SIG-M5 treated with dmso at 0.1 percent for 504 hours (cell line): ENCODE measurements at regions not wholly inside any gene's neighbourhood (a gene's known extent, or its start where the extent isn't known, plus 50 kb on each side); places are given as distances from the start of the nearest gene placed in this dataset.
"Not testable (repeated sequence)": the region's sequence is repeated elsewhere in the genome, so short reads cannot be mapped to it uniquely, and the experiment has no call there.

Experiments
- DNase-seq: peaks from one replicate; lab custom pipeline; 2025; ENCODE audit not compliant: unreplicated experiment; lab: John Stamatoyannopoulos, UW

DNA sequence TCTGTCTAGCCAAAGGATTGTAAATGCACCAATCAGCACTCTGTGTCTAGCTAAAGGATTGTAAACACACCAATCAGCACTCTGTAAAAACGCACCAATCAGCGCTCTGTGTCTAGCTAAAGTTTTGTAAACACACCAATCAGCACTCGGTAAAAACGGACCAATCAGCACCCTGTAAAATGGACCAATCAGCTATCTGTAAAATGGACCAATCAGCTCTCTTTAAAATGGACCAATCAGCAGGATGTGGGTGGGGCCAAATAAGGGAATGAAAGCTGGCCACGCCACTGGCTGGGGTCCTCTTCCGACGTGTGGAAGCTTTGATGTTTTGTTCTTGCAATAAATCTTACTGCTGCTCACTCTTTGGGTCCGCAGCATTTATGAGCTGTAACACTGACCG lies 151.1 kb upstream of the SPTLC3 start:
- DNase-seq, result not testable (repeated sequence)

DNA sequence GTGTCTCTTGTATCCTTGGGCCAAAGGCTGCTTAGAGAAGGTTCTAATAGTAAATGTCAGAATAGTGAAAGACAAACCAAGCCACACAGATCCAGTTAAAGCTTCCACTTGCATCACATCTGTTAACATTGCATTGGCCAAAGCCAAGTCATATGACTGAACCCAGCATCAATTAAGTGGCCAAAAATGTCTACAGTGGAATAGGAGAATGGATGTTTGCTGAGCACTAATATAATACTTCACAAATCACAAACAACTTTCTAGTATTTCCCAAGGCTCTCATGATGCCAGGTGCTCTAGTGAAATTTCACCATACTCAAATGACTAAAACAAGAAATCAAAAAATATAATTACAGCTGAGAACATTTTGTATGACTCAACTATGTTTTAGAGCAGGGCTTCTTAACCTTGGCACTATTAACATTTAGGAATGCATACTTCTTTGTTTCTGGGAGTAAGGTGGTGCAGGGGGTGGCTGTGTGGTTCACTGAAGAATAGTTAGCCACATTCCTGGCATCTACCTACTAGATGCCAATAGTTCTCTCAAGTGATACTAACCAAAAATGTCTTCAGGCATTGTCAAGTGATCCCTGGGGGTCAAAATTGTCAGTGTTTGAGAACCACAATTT lies 148.0 kb upstream of the SPTLC3 start:
- DNase-seq, result no peak

DNA sequence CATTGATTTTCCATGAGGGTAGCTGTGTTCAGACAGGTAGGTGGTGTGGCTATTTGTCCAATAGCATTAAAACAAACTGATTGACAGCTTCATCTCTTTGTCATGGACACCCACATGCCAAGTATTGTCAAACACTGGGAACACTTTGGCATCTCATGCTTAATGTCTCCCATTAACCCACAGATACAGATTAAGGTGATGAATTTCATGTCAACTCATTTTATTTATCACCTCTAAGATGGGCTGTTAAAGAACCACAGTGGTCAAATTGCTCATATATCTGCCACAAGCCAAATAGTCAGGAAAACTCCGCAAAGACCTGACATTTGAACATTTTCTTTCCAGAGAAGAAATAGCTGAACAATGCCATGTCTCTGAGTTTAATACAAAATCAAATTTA lies 139.1 kb upstream of the SPTLC3 start:
- no peak for DNase-seq

DNA sequence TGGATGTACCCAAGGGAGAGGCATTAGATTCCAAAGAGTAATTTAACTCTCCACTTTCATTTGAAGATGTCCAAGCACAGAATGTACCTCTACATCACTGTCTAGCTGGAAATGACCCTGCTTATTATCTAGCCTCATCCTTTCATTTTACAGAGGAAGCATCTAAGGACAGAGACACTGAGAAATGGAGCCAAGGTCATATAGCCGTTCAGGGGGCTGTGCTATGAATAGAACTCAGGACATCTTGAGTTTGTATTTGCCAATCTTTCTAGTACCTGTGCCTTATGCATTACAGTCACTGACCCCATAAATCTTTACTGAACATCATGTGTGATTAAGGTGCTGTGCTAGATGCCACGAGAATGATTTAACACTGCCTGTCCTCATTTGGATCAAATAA lies 138.2 kb upstream of the SPTLC3 start:
- DNase-seq, result no peak

DNA sequence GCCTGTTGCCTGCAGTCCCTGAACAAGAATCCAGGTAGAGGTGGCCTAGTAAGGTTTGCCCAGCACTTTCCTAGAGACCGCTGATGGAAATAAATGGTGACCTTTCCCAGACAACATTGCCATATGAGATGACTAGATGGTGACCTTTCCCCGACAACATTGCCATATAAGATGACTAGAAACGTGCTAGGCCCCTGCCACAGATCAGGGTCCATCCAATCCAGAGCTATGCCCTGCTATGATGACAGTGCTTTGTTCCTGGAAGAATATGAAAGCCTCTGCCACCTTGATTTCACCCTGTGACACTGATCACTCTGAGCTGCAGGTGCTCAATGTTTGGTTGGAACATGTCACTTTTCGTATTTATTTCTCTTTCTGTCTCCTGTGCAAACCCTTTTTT lies 133.8 kb upstream of the SPTLC3 start:
- DNase-seq, result no peak

DNA sequence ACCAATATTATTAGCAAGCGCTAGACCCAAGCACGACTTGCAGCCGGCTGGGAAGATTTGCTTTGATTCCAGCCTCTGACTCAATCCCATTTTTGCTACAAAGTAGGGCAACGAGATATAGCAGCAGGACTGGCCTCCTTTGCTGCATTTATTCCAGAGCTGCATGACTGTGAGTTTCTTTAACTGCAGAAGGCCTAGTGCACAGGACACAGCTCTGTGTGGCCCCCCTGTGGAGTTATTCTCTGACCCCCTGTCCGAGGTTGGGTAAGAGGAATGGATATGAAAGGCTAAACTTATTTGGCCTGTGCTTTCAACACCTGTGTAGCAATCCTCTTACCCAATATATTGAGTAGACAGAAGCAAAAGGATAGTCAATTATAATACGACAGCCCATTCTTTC lies 133.3 kb upstream of the SPTLC3 start:
- no peak for DNase-seq

DNA sequence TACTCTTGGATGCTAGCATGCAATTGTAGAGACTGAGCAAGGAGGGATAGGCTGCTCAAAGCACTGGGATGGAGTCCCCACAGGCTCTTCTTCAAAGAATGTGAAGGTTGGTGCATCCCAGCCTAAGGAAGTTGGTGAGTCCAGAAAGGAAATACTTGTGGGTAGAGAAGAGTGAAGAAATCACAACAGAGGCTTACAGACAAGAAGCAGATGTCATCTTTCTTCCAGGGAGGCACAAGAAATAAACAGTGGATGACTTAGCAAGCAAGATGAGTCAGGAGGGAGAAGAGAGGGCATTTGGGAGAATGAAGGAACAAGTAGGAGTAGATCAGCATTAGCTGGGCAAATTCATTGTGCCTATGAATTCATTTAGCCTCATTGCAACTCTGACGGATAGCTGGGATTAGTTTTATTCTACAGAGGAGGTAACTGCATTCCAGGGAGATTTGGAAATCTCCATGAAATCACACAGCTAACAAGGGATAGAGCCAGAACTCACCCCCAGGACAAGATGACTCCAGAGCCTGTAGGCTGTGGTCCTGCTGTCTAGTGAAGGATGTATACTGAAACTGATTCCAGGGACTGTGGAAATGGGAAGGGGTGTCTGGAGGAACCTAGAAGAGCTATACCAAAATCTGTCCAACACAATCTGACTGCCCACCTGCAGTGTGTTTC lies 125.8 kb upstream of the SPTLC3 start:
- no peak for DNase-seq

DNA sequence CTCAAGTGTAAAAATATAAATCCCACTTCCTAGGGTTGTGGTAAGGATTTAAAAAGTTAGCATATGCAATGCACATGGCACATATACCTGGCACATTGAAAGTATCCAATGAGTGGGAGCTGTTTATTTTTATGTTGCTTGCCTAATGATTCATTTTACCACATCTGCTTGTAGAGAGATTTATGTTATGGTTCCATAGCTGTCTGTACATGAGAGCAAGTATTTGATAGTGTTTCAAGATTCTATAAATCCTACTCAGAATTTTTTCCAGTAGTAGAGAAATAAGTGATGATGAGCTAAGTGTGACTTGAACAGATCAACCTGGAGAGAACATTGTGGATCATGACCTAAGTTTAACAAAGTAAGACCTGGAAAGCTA lies 125.3 kb upstream of the SPTLC3 start:
- DNase-seq, result no peak

DNA sequence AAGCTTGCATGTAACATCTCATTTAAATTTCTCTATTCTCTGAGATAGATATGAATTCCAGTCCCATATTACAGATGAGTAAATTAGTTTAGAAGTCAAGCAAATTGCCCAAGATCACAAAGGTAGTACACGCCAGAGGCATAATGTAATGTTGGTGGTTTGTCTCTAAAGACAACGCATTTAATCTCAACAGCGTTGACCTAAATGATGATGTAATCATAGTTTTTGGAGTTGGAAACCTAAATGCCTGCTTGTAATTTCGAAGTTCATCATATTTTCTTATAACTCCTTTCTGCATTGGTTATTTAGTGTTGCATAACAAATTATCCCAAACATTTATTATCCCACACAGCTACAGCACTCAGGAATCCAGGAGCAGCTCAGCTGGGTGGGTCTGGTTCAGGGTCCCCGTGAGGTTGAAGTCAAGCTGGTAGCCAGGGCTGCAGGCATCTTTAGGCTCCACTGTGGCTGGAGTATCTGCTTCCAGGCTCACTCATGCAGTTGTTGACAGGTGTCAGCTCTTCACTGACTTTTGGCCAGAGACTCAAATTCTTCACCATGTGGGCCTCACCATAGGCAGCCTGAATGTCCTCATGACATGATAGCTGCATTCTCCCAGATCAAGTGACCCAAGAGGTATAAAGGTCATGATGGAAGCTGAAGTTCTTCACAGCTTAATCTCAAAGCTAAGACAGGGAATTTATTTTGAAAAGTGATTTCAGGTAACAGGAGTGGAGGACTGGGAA lies 122.0 kb upstream of the SPTLC3 start:
- no peak for DNase-seq

DNA sequence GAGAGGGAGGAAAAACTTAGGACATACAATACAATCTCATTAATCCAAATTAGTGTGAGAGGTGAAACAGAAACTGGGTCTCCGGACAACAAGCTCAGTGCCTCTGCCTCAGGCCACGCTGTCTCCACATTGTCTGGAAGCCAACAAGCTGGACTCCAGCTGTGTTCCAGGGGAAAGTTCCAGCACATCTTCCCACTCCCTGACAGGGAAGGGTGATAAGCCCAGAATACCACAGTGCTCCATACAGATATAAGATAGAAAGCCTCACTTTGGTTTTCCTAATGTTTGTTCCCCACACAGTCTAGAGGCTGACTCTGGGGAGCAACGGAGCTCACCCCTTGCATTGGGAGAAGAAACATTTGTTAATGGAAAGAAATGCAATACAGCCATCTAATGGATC lies 117.1 kb upstream of the SPTLC3 start:
- no peak for DNase-seq

DNA sequence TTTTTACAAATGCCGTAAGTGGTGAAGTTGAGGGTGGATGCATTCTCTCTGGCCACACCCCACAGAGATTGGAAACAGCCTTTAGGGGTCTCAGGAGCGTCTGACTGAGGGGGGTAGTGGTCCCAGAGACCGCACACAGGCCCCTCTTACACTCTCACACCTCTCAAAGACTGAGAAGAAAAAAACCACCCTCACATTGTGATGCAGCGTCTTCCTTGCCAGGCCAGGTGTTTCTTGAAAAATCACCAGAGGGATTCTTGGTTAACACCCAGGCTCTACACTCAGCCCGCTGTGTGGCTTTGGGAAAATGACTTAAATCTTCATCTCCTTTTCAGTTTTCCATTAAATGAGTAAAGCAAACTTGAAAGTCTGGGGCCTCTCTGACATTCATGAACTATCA lies 115.8 kb upstream of the SPTLC3 start:
- DNase-seq, result no peak

DNA sequence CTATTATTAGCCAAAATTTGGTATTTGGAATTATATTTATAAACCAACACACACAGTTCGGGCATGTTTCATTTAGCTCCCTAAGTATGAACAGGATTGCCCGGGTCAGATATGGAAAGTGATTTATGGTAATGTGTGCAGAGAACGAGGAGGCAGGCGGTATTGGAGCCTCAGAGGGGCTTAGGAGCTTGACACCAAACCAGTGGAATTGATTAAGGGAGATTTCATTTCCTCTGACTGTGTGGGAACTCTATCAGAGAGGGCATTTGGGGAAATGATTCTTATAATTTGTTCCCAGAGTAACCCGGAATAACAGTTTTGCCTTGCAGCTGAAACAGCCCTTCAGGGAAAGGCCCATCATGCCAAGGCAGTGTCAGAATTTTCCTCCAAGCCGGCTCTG lies 115.1 kb upstream of the SPTLC3 start:
- DNase-seq, result no peak

DNA sequence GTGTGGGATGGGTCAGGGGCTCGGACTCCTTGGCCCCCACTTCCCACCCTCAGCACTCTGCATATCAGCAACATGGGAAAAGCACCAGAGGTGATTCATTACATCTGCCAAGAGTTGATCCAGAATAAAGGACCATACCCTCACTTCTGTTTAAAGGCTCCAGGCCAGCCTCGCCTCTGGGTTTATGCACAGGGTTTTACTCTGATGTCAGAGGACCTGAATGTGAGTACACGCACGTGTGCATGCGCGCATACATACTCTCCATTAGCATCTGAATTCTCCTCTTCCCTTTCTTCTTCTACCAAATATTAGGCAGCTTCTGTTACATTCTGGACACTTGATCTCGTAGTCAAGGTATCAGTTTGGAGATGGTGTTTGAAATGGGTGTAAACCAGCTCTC lies 114.7 kb upstream of the SPTLC3 start:
- DNase-seq, result no peak

DNA sequence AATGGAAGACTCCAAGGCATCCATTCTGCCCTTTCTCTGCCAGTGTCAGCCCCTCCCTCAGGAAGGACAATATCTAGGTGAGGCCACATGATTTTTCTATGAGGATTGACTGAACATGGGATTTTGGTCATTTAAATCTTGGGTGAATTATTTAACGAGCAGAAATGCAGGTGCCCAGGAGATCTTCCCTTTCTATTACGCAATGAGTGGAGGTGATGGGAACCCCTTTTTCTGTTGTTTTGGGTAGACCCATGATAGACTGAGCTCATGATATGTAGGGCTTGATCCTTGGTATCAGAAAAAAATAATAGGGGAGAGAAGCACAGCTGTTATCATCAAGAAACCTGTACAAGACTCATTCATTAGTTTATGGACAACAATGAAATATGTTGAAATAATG lies 112.6 kb upstream of the SPTLC3 start:
- no peak for DNase-seq

DNA sequence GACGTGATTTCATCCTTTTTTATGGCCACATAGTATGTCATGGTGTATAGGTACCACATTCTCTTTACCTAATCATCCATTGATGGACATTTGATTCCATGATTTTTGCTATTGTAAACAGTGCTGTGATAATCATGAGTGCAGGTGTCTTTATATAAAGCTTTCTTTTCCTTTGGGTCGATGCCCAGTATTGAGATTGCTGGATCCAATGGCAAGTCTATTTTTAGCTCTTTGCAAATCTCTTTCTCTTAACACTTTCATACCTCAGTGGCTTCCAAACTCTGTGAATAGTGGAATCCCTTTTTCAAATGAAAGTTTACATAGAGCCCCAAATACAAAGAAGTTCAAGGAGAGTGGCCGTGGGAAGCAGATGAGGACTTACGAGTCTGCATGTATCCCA lies 105.8 kb upstream of the SPTLC3 start:
- DNase-seq, result no peak

DNA sequence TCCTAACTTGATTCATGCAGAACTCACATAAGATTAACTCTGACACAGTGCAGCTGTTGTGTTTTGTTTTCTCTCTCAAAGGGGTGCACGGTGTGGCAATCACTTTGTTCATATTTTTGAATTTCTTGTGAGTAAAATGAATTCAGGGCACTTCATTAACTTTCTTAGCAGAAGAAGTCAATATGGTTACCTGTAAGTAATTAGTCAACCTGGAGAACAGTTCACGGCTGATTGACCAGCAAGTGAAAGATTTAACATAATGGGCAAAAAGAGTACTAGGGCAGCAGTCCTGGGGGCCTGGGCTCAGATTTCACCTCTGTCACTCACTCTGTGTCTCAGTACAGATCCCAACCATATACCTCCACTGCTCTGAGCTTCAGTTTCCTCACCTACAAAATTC lies 102.4 kb upstream of the SPTLC3 start:
- DNase-seq, result no peak

DNA sequence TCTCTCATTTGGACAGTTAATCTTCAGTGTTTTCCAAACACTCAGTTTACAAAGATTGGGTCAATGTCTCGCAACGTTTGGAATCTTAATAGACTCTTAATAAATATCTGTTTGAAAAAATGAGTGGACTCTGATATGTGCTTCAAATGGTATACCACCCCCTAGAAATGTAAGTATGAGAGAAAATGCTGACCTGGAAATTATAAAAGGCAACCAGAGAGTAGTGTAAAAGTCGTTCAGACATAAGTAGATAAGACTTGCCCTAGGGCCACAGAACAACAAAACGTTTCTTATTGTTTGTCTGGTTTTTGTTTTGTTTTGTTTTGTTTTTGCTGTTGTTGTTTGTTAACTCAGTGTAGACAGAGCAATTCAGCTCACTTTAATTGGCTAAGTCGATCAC lies 97.4 kb upstream of the SPTLC3 start:
- DNase-seq, result no peak

DNA sequence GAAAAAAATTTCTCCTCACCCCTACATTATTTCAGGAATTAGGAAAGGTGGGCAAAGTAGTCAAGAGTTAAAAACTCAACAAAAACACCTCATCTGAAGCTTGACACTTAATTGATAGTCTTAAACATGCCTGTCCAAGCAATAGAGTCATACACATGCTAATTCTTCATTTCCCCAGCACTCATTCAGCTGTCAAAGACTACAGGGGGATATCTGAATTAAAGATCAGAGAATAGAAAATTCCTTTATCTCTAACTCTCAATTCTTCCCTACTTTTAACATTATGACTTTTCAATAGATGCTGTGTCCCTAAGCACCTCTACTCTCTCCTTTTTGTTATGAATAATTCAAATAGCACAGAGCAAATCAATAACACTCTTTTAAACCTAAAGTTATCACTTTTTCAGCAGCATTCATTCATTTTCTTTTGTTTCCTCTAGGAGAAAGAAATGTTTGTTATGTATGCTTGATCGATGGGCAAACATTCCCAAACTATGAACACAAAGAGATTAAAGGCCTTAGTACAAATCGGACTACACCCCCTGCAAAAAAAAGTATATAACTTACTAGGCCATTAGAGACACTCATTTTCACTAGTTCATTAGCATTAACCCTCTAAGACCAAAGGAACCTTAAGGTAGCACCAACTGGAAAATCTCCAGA lies 94.9 kb upstream of the SPTLC3 start:
- no peak for DNase-seq

DNA sequence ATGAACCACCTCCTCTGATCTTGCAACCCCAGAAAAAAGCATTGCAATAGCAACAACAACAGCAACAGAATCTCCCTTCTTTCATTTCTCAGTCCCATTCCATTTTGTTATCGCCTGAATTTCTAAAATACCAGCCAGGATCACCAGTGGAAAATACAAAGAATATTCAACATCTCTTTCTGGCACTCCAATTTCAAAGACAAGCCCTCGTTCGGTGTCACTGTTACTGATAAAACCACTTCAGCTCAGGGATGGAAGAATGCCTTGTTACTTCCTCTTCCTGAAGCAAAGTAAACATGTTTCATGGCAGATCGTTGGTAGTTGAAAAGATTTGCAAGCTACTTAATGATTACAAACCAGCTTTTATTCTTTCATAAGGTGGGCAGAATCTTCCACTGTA lies 94.0 kb upstream of the SPTLC3 start:
- no peak for DNase-seq

DNA sequence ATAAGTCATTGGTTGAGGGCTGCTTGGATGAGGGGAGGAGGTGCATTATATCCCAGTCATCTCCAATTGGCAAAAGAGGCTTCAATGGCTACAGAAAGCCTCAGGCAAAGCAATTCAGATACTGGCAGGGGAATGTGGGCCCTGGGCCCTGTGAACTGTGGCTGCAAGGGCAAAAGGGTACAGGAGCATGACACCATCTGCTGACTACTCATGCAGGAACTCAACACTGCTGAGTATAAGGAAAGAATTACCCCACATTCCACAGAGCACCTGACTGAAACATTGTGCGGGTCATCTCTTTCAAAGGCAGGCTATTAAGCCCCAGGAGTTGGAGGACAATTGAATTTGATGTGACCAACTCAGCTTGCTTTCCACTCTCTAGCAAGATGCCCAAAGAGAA lies 92.1 kb upstream of the SPTLC3 start:
- no peak for DNase-seq

DNA sequence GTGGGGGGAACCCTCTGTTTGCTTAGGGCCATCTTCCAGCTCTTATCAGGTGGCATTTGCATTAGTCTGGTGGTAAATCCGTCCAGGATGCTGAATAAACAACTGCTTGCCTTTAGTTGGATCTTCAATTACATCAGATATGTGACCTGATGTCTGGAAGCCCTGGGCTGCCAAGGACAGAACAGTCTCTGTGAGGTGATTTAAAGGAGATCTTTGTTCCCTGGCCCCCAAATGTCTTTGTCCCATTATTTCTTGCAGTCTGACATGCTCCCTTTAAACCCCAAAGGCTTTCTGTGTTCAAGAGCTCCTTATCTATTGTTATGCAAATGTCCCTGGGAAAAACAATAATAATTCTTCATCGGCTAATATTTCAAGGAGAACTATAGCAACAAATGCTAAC lies 84.6 kb upstream of the SPTLC3 start:
- DNase-seq, result no peak

DNA sequence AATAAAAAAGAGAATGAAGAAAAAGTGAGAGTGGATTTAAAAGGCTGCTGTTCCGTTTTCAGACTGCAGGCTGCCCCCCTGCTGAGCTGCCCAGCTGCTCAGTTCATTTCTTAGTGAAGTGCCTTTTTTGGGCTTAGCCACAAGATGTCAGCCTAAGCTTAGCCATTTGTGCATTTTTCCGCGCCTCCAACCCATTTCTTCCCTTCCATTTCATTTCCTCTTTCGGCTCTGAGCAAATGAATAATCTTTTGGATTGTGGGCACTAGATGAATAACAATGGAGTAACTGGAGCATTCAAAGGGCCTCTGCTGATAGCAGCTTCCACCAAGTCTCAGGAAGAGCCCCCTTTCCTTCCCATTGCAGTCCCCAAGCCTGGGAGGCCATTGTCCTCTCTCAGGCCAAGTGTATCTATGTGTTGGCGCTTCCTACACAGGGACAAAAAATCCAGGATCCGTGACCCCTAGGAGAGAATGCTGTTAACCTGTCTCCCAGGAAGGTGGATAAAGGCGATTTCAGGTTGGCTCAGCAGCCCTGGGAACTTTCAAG lies 83.5 kb upstream of the SPTLC3 start:
- DNase-seq, result peak; percentile 91
